Common myeloid progenitor, CD34-positive (primary cell): ENCODE measurements at regions not wholly inside any gene's neighbourhood (a gene's known extent, or its start where the extent isn't known, plus 50 kb on each side); places are given as distances from the start of the nearest gene placed in this dataset.
"Not testable (repeated sequence)": the region's sequence is repeated elsewhere in the genome, so short reads cannot be mapped to it uniquely, and the experiment has no call there.

ENCODE experiments used
- CTCF ChIA-PET: fragments of 350-600 bp; sonication (Branson Sonifier 250); formaldehyde crosslinking; loops from one replicate; lab custom pipeline; 2021; ENCODE audit warnings: antibody characterized with exemption; lab: Charles Lee
- POLR2A ChIA-PET: fragments of 350-600 bp; sonication (Branson Sonifier 250); formaldehyde crosslinking; loops from one replicate; lab custom pipeline; 2021; ENCODE audit warnings: antibody characterized with exemption; lab: Charles Lee
- DNase-seq, 3 donors: peaks; one replicate each; pipeline versions ENCODE4 v3.0.0 to v3.0.0-alpha.2; 2013
- H3K27ac ChIP-seq, 2 experiments: 1 replicate in 1 of 2; 2 replicates in 1 of 2; pipeline ENCODE4 v1.7.0; 2013; ENCODE audit warnings: inconsistent platforms in 2 of 2, low read length in 2 of 2, mild to moderate bottlenecking in 2 of 2, low read depth in 1 of 2, moderate library complexity in 1 of 2; ENCODE audit not compliant: severe bottlenecking in 2 of 2, insufficient read depth in 1 of 2, poor library complexity in 1 of 2
- H3K27me3 ChIP-seq, 5 experiments: replicated peaks in 2 of 5; 1 replicate in 3 of 5; 2 replicates in 2 of 5; pipeline versions ENCODE4 v1.6.1 to v1.7.0; 2013; ENCODE audit warnings: low read length in 4 of 5, mild to moderate bottlenecking in 2 of 5, moderate library complexity in 2 of 5, inconsistent platforms in 1 of 5; ENCODE audit not compliant: insufficient read depth in 5 of 5, control insufficient read depth in 4 of 5
- H3K36me3 ChIP-seq, 4 experiments: 1 replicate in 2 of 4; 2 replicates in 2 of 4; pipeline versions ENCODE4 v1.6.1 to v1.7.0; 2013; ENCODE audit warnings: low read length in 3 of 4, control low read depth in 1 of 4, mild to moderate bottlenecking in 1 of 4; ENCODE audit not compliant: control insufficient read depth in 4 of 4, insufficient read depth in 4 of 4
- H3K4me1 ChIP-seq, 4 experiments: 1 replicate in 3 of 4; 2 replicates in 1 of 4; pipeline versions ENCODE4 v1.6.1 to v1.7.1; 2013; ENCODE audit warnings: low read length in 3 of 4, mild to moderate bottlenecking in 3 of 4, control low read depth in 1 of 4, inconsistent platforms in 1 of 4, moderate library complexity in 1 of 4; ENCODE audit not compliant: control insufficient read depth in 4 of 4, insufficient read depth in 4 of 4; ENCODE audit errors: control extremely low read depth in 1 of 4
- H3K4me3 ChIP-seq, 7 experiments: 1 replicate in 4 of 7; 2 replicates in 3 of 7; pipeline versions ENCODE4 v1.5.1 to v1.7.0; 2013; ENCODE audit warnings: mild to moderate bottlenecking in 7 of 7, low read length in 6 of 7, moderate library complexity in 6 of 7, inconsistent platforms in 2 of 7, low read depth in 2 of 7, control low read depth in 1 of 7; ENCODE audit not compliant: insufficient read depth in 4 of 7, control insufficient read depth in 1 of 7; ENCODE audit errors: extremely low read depth in 1 of 7
- H3K9me3 ChIP-seq, 5 experiments: 1 replicate in 4 of 5; 2 replicates in 1 of 5; pipeline versions ENCODE4 v1.6.1 to v1.7.1; 2013; ENCODE audit warnings: low read length in 4 of 5, mild to moderate bottlenecking in 2 of 5, inconsistent platforms in 1 of 5, low read depth in 1 of 5, moderate library complexity in 1 of 5; ENCODE audit not compliant: control insufficient read depth in 4 of 5, insufficient read depth in 2 of 5; ENCODE audit errors: control extremely low read depth in 1 of 5
- WGBS: methylation state at CpG from one replicate; pipeline ENCODE4 v1.1.5; 2013; ENCODE audit not compliant: insufficient coverage; 5-methylcytosine and 5-hydroxymethylcytosine counted together

DNA sequence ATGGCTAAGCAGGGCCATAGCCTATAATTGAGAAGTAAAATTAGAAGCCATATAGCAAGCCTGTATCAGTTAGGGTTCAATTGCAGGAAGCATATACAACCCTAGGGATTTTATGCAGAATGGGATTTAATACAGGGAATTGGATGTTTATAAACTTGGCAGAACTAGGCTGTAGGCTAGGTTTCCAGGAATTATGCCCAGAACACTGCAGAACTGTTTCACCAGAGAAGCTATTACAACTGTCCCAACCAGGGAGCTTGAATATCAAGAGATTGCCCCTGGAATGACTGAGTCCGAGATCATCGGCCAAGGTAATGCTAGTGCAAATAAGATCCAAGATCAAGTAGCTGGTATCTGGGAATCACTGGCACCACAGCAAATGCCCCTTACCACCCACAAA lies 64.0 kb downstream of the PRR15 start:
- CTCF ChIA-PET, result interaction anchor here (0.5 kb wide), 1 partner anchor 530 kb away, joined by 3 read pairs; no protein-coding TSS in a partner anchor

DNA sequence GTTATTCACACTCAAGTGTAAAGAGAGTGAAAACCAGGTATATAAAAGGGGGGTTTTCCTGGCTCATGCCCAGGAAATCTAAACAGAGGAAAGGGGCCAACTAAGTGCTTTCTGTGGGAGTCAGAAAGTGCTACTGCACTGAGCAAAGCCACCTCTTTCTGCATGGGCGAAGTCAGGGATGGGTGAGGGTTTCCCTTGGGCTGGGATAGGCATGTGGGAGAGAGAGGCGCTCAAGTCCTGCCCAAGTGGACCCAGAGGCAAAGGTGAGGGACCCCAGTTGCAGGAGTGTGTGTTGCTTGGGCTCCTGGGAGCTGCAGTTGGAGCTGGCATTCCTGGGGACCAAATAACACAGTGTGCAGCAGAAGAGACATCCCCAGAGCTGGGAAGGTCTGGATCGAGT lies 65.9 kb downstream of the PRR15 start:
- H3K27ac ChIP-seq, result no peak overlapping the region
- H3K4me3 ChIP-seq, result no peak overlapping the region
- H3K9me3 ChIP-seq, result no peaks in the 10 kb centered on the region
- CTCF ChIA-PET, result no interaction called here
- H3K27me3 ChIP-seq, result no peaks in the 10 kb centered on the region
- H3K36me3 ChIP-seq, result no peaks in the 10 kb centered on the region
- no peak for DNase-seq
- POLR2A ChIA-PET, result no interaction called here
- 100% methylated on average over 2 of the region's 3 CpGs for WGBS
- no peaks in the 10 kb centered on the region for H3K4me1 ChIP-seq

More for the DNA sequence above, 64.0 kb downstream of the PRR15 start:
- Histone ChIP-seq H3K9me3 (no peaks in the 10 kb centered on the region), H3K4me3 (no peak overlapping the region), H3K27ac (no peak overlapping the region), H3K27me3 (no peaks in the 10 kb centered on the region), H3K36me3 (no peaks in the 10 kb centered on the region), H3K4me1 (no peaks in the 10 kb centered on the region)
- DNase-seq, result no peak
- POLR2A ChIA-PET, result no interaction called here
- 100% methylated on average over 2 of the region's 2 CpGs for WGBS

DNA sequence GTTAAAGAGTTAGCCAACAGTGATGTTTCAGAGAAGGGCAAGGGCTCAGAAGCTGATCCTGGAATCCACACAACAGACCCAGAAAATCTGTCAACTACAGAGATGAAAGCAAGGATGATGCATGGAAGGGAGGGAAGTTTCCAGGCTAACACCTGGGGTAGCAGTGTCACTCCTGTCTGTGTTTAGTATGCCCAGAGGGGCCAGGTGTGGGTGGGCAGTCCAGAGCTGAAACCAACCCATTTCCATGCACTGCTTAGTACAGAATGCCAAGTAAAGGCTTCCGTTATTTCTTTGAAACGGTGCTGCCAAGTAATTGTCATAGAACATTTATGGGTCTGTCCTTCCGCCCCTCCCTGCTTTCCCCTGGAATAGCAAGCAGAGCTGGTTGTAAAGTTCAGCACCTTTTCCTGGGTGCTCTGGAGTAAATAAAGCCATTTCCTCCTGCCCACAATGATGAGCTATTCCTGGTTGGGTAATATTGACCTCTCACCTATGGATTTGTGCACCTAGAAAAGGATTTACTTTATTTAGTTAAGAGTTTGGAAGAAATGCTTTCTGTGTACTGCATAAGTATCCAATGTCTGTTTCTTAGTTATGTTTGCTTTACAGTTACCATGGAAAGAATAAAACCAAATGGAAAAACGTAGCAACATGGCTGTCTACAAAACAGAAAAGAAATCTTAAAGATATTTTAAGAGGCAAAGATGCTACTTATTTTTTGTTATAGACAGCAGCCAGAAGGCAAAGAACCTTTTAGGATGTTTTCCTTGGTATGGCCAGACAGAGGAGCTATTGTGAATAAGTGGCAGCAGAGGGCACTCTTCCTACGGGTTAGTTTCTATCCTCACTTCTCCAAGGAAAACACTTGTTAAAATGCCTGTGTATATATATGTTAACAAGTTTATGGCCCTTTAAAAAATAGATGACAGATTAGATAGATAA lies 71.7 kb downstream of the PRR15 start:
- 88% methylated on average over 1 of the region's 5 CpGs for WGBS
- H3K9me3 ChIP-seq, POLR2A ChIA-PET, H3K27me3 ChIP-seq, H3K27ac ChIP-seq, H3K4me1 ChIP-seq, H3K4me3 ChIP-seq, H3K36me3 ChIP-seq: not testable (repeated sequence)
- CTCF ChIA-PET, result interaction anchor here (1.0 to 1.6 kb wide), 3 partner anchors 19 to 286 kb away, joined by 3 to 5 read pairs (median 4); no protein-coding TSS in a partner anchor
- DNase-seq, result peak; percentile 42 to 73 (median 72)

DNA sequence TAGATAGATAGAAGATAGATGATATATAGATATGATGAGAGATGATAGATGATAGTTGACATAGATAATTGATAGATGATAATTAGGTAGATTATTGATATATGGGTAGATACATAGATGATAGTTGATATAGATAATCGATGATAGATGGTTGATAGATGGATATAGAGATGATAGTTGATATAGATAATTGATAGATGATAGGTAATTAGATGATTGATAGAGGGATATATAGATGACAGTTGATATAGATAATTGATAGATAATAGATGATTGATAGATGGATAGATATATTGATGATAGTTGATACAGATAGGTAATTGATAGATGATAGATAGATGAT lies 72.3 kb downstream of the PRR15 start:
- ChIA-PET CTCF (interaction anchor here (1.0 to 1.2 kb wide), 2 partner anchors 19 to 285 kb away, joined by 3 to 4 read pairs; no protein-coding TSS in a partner anchor), POLR2A (no interaction called here)
- WGBS, result 94% methylated on average over 1 of the region's 1 CpG
- Histone ChIP-seq H3K4me1 (no peaks in the 10 kb centered on the region), H3K27ac (no peak overlapping the region), H3K36me3 (peaks cover 0 to 9% (median 1%) of the 10 kb centered on the region in 4 experiments), H3K9me3 (no peaks in the 10 kb centered on the region), H3K4me3 (no peak overlapping the region), H3K27me3 (no peaks in the 10 kb centered on the region)
- DNase-seq, result no peak

DNA sequence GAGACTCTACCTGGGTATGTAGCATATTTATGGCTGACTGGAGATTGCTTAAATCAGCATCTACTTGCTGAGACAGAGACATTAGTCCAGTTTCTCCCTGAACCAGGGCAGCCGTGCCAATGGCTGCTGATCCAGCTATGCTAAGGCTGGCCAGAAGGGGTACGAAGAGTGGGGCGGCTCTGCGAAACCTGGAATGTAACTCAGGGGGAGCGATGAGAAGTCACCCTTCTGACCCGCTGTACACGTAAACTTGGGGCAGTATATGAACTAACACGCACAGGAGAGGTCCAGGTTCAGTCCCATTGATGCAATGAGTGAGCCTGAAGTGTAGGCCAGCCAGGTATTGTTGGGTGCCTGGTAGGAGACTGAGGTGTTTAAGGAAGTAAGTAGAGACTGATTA lies 73.7 kb downstream of the PRR15 start:
- WGBS, result 100% methylated on average over 8 of the region's 8 CpGs
- Histone ChIP-seq H3K27me3 (no peaks in the 10 kb centered on the region), H3K4me1 (no peaks in the 10 kb centered on the region), H3K4me3 (no peak overlapping the region), H3K36me3 (peaks cover 0 to 9% (median 1%) of the 10 kb centered on the region in 4 experiments), H3K9me3 (no peaks in the 10 kb centered on the region), H3K27ac (no peak overlapping the region)
- DNase-seq, result no peak
- POLR2A ChIA-PET, result no interaction called here
- CTCF ChIA-PET, result no interaction called here

DNA sequence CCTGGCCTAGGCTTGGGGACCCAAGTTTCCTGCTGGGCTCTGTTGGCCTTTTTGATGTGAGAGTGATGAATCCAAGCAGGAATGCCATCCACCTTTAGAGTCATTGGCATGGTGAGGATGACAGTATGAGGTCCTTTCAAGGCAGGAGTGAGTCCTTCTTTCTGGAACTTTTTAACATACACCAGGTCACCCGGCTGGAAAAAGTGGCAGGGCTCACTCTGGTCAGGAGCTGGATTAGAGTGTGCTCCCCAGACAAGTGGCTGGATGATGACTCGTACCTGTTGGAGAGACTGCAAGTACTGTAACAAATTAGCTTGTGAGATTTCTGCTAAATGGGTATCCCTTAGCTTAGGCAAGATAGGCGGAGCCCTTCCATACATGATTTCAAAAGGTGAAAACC lies 75.2 kb downstream of the PRR15 start:
- H3K36me3 ChIP-seq, H3K9me3 ChIP-seq, CTCF ChIA-PET, H3K4me1 ChIP-seq, H3K27ac ChIP-seq, DNase-seq, H3K4me3 ChIP-seq, H3K27me3 ChIP-seq: not testable (repeated sequence)
- POLR2A ChIA-PET, result interaction anchor here (0.6 kb wide), 1 partner anchor 227 kb away, joined by 3 read pairs; no protein-coding TSS in a partner anchor
- 100% methylated on average over 2 of the region's 3 CpGs for WGBS

DNA sequence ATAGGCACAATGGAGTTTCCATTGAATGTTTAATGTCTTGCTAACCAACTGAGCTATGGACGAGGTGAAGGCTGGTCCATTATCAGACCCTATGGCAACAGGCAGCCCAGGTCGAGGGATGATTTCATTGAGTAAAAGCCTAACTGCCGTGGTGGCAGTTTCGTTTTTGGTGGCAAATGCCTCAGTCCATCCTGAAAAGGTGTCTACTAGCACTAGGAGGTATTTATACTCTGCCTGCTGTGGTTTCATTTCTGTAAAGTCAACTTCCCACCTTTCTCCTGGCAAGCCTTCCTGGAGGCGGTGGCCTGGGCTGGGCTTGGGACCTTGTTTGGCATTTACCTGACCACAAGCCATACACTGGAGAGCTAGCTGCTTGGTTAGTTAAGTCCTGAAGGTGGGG lies 75.8 kb downstream of the PRR15 start:
- POLR2A ChIA-PET, result interaction anchor here (0.6 kb wide), 1 partner anchor 226 kb away, joined by 3 read pairs; no protein-coding TSS in a partner anchor

More for the DNA sequence above, 75.8 kb downstream of the PRR15 start:
- Histone ChIP-seq H3K9me3 (no peaks in the 10 kb centered on the region), H3K4me3 (no peak overlapping the region), H3K27me3 (no peaks in the 10 kb centered on the region), H3K4me1 (no peaks in the 10 kb centered on the region), H3K36me3 (peaks cover 0 to 9% (median 1%) of the 10 kb centered on the region in 4 experiments), H3K27ac (no peak overlapping the region)
- CTCF ChIA-PET, result no interaction called here
- 92% methylated on average over 5 of the region's 5 CpGs for WGBS
- no peak for DNase-seq
